Stomach smooth muscle (tissue), 2 donors: ENCODE measurements at regions not wholly inside any gene's neighbourhood (a gene's known extent, or its start where the extent isn't known, plus 50 kb on each side); places are given as distances from the start of the nearest gene placed in this dataset.

Experiments used
- H3K27ac ChIP-seq: one replicate; pipeline ENCODE4 v1.7.0; 2013; ENCODE audit warnings: mild to moderate bottlenecking, low read length, inconsistent platforms
- H3K27me3 ChIP-seq, 2 donors: one replicate each; pipeline ENCODE4 v1.7.0; 2013; ENCODE audit warnings: low read length in 2 of 2; ENCODE audit not compliant: insufficient read depth in 2 of 2, control insufficient read depth in 1 of 2
- H3K36me3 ChIP-seq, 2 donors: one replicate each; pipeline ENCODE4 v1.7.0; 2013; ENCODE audit warnings: low read length in 2 of 2; ENCODE audit not compliant: control insufficient read depth in 2 of 2, insufficient read depth in 2 of 2
- H3K4me1 ChIP-seq: one replicate; pipeline ENCODE4 v1.7.0; 2013; ENCODE audit warnings: low read length; ENCODE audit not compliant: control insufficient read depth, insufficient read depth
- H3K4me3 ChIP-seq, 2 donors: one replicate each; pipeline ENCODE4 v1.7.0; 2013; ENCODE audit warnings: low read length in 2 of 2
- H3K9ac ChIP-seq, 2 donors: one replicate each; pipeline ENCODE4 v1.7.0; 2013; ENCODE audit warnings: low read length in 2 of 2, mild to moderate bottlenecking in 1 of 2
- H3K9me3 ChIP-seq, 2 donors: one replicate each; pipeline ENCODE4 v1.7.0; 2013; ENCODE audit warnings: low read length in 2 of 2; ENCODE audit not compliant: control insufficient read depth in 2 of 2
- donor health status: healthy.
- donor health status: Pancreatic carcinoma.

GRCh38 chr9:108724122-108724521 is 131.7 kb downstream of the ACTL7B start:
- H3K4me1 ChIP-seq: no peaks in the 10 kb centered on the region
- H3K36me3 ChIP-seq: no peaks in the 10 kb centered on the region
- H3K4me3 ChIP-seq: no peak overlapping the region
- H3K9me3 ChIP-seq: no peaks in the 10 kb centered on the region
- H3K27ac ChIP-seq: no peak overlapping the region
- H3K27me3 ChIP-seq: no peaks in the 10 kb centered on the region
- H3K9ac ChIP-seq: no peak overlapping the region

GRCh38 chr9:108722396-108722795 is 133.4 kb downstream of the ACTL7B start:
- H3K27ac ChIP-seq: no peak overlapping the region
- no peaks in the 10 kb centered on the region for H3K27me3 ChIP-seq
- H3K4me1 ChIP-seq: no peaks in the 10 kb centered on the region
- no peaks in the 10 kb centered on the region for H3K9me3 ChIP-seq
- H3K36me3 ChIP-seq: no peaks in the 10 kb centered on the region
- H3K4me3 ChIP-seq: no peak overlapping the region
- no peak overlapping the region for H3K9ac ChIP-seq

- H3K27me3 ChIP-seq: no peaks in the 10 kb centered on the region
- no peak overlapping the region for H3K27ac ChIP-seq
- no peak overlapping the region for H3K9ac ChIP-seq
- H3K9me3 ChIP-seq: no peaks in the 10 kb centered on the region
- H3K36me3 ChIP-seq: no peaks in the 10 kb centered on the region
- H3K4me3 ChIP-seq: no peak overlapping the region
- H3K4me1 ChIP-seq: no peaks in the 10 kb centered on the region
Observed at GRCh38 chr9:108720191-108720642, 135.6 kb downstream of the ACTL7B start.

- H3K4me1 ChIP-seq: no peaks in the 10 kb centered on the region
- H3K9ac ChIP-seq: no peak overlapping the region
- no peaks in the 10 kb centered on the region for H3K27me3 ChIP-seq
- no peaks in the 10 kb centered on the region for H3K9me3 ChIP-seq
- H3K27ac ChIP-seq: no peak overlapping the region
- H3K4me3 ChIP-seq: no peak overlapping the region
- H3K36me3 ChIP-seq: no peaks in the 10 kb centered on the region
Observed at GRCh38 chr9:108710424-108710823, 145.4 kb downstream of the ACTL7B start.

- Histone ChIP-seq H3K9ac (no peak overlapping the region), H3K4me3 (no peak overlapping the region), H3K27me3 (no peaks in the 10 kb centered on the region), H3K9me3 (no peaks in the 10 kb centered on the region), H3K36me3 (no peaks in the 10 kb centered on the region), H3K4me1 (no peaks in the 10 kb centered on the region), H3K27ac (no peak overlapping the region)
Observed at GRCh38 chr9:108709997-108710396, 145.8 kb downstream of the ACTL7B start.

GRCh38 chr9:108709126-108709525 is 146.7 kb downstream of the ACTL7B start:
- Histone ChIP-seq H3K4me1 (peaks cover 1% of the 10 kb centered on the region), H3K27ac (no peak overlapping the region), H3K27me3 (no peaks in the 10 kb centered on the region), H3K4me3 (no peak overlapping the region), H3K9ac (no peak overlapping the region), H3K36me3 (no peaks in the 10 kb centered on the region), H3K9me3 (no peaks in the 10 kb centered on the region)

- no peaks in the 10 kb centered on the region for H3K9me3 ChIP-seq
- H3K9ac ChIP-seq: no peak overlapping the region
- no peak overlapping the region for H3K4me3 ChIP-seq
Observed at GRCh38 chr9:108708448-108708847, 147.3 kb downstream of the ACTL7B start.

GRCh38 chr9:108707120-108707519 is 148.7 kb downstream of the ACTL7B start:
- H3K9me3 ChIP-seq: no peaks in the 10 kb centered on the region
- no peak overlapping the region for H3K9ac ChIP-seq
- H3K27me3 ChIP-seq: no peaks in the 10 kb centered on the region
- H3K36me3 ChIP-seq: no peaks in the 10 kb centered on the region
- peaks cover 3% of the 10 kb centered on the region for H3K4me1 ChIP-seq
- no peak overlapping the region for H3K4me3 ChIP-seq
- H3K27ac ChIP-seq: no peak overlapping the region

More at GRCh38 chr9:108708448-108708847, 147.3 kb downstream of the ACTL7B start:
- Histone ChIP-seq H3K27me3 (no peaks in the 10 kb centered on the region), H3K36me3 (no peaks in the 10 kb centered on the region), H3K27ac (no peak overlapping the region), H3K4me1 (peaks cover 3% of the 10 kb centered on the region)

- H3K4me3 ChIP-seq: no peak overlapping the region
- H3K9ac ChIP-seq: no peak overlapping the region
- no peaks in the 10 kb centered on the region for H3K9me3 ChIP-seq
- H3K27ac ChIP-seq: no peak overlapping the region
- H3K36me3 ChIP-seq: no peaks in the 10 kb centered on the region
- no peaks in the 10 kb centered on the region for H3K27me3 ChIP-seq
- H3K4me1 ChIP-seq: peaks cover 3% of the 10 kb centered on the region
Observed at GRCh38 chr9:108704156-108704852, 151.5 kb downstream of the ACTL7B start.

GRCh38 chr9:108703429-108703828 is 152.4 kb downstream of the ACTL7B start:
- H3K9me3 ChIP-seq: peaks cover 0 to 1% of the 10 kb centered on the region in 2 donors
- no peak overlapping the region for H3K9ac ChIP-seq
- peaks cover 3% of the 10 kb centered on the region for H3K4me1 ChIP-seq
- H3K36me3 ChIP-seq: no peaks in the 10 kb centered on the region
- H3K27me3 ChIP-seq: no peaks in the 10 kb centered on the region
- no peak overlapping the region for H3K4me3 ChIP-seq
- H3K27ac ChIP-seq: no peak overlapping the region

- Histone ChIP-seq H3K27ac (no peak overlapping the region), H3K4me1 (peaks cover 3% of the 10 kb centered on the region), H3K9ac (no peak overlapping the region), H3K27me3 (no peaks in the 10 kb centered on the region), H3K36me3 (no peaks in the 10 kb centered on the region), H3K9me3 (peaks cover 0 to 1% of the 10 kb centered on the region in 2 donors), H3K4me3 (no peak overlapping the region)
Observed at GRCh38 chr9:108702681-108703080, 153.1 kb downstream of the ACTL7B start.
